RWPE1 (cell line): ENCODE measurements at regions not wholly inside any gene's neighbourhood (a gene's known extent, or its start where the extent isn't known, plus 50 kb on each side); places are given as distances from the start of the nearest gene placed in this dataset.

Experiments used
- CTCF ChIA-PET: fragments of 350-600 bp; sonication (Branson Sonifier 250); formaldehyde crosslinking; extraction: SDS; loops from one replicate; lab custom pipeline; 2021; lab: Yijun Ruan, JAX
- POLR2A ChIA-PET: fragments of 400-600 bp; formaldehyde crosslinking; extraction: SDS; loops from one replicate; lab custom pipeline; 2020; ENCODE audit warnings: antibody characterized with exemption; ENCODE audit not compliant: low non-redundant PET; lab: Yijun Ruan, JAX
- DNase-seq: peaks from one replicate; pipeline ENCODE4 v3.0.0; 2012; ENCODE audit warnings: low spot score
- H3K27ac ChIP-seq: fragments of 450-650 bp; 2 replicates; pipeline ENCODE4 v1.5.1; 2017
- CTCF ChIP-seq: fragments of 450-650 bp; conservative IDR thresholded peaks from 2 replicates; pipeline ENCODE4 v1.5.1; 2017; ENCODE audit warnings: low read depth, mild to moderate bottlenecking

DNA sequence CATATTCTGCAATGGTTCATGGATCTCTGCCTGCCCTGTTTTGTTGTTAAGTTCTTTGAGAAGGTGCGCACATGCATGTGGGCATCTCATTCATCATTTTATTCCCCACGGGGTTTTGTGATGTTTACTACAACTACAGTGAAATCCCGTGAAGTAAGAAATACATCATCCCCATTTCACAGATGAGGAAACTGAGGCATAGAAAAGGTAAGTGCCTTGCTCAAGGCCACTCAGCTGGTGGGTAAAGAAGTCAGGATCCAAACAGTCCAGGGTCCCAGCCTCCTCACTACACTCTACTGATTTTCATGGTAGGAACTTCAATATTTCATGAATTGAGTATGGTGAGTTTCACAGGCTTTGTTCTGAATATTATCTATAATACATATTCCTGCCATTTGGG is 72.6 kb downstream of the CYP26A1 start:
- TF ChIP-seq CTCF = no peak
- CTCF ChIA-PET = interaction anchor here (1.2 kb wide), 1 partner anchor 31 kb away, joined by 3 read pairs; no protein-coding TSS in a partner anchor
- POLR2A ChIA-PET = no interaction called here
- no peak overlapping the region for H3K27ac ChIP-seq
- no peak for DNase-seq

DNA sequence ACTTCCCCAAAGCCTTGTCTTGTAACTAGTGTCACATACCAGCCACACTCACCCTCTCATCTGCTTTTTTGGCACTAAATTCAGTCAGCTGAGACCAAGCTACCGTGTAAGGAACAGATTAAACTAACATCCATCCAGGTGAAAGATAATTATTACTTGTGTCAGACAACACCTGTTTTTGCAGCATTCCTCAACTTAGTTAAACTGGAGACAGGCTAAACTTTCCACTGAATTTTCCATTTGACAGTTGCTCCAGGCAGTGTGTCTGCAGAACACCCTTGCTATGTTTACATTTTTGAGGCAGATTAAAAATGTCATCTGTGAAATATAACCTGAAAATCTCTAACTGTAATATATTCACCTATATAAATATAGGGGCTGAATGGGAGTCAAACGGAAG is 73.6 kb downstream of the CYP26A1 start:
- ChIA-PET POLR2A (no interaction called here), CTCF (interaction anchor here (1.5 kb wide), 1 partner anchor 9 kb away, joined by 5 read pairs; no protein-coding TSS in a partner anchor)
- DNase-seq = no peak
- TF ChIP-seq CTCF = no peak
- H3K27ac ChIP-seq = no peak overlapping the region

GRCh38 chr10:93148476-93148875 is 74.8 kb downstream of the CYP26A1 start:
- no peak overlapping the region for H3K27ac ChIP-seq
- CTCF ChIA-PET = interaction anchor here (1.5 kb wide), 1 partner anchor 10 kb away, joined by 5 read pairs; no protein-coding TSS in a partner anchor
- no peak for TF ChIP-seq CTCF
- POLR2A ChIA-PET = no interaction called here
- DNase-seq = no peak

DNA sequence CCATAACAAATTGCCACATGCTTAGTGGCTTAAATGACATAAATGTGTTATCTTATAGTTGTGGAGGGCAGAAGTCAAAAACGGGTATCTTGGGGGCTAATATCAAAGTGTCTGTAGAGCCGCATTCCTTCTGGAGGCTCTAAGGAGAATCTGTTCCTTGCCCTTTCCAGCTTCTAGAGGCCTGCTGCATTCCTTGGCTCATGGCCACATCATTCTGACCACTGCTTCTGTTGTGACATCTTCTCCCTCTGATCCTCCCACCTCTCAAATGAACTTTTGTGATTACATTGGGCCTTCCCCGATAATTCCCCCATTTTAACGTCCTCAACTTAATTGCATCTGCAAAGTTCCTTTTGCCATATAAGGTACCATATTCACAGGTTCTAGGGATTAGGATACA is 76.1 kb downstream of the CYP26A1 start:
- ChIA-PET CTCF (no interaction called here), POLR2A (no interaction called here)
- DNase-seq = no peak
- no peak for TF ChIP-seq CTCF
- no peak overlapping the region for H3K27ac ChIP-seq

- no peak overlapping the region; the same call in 1 of the 2 replicates for H3K27ac ChIP-seq
- ChIA-PET CTCF (no interaction called here), POLR2A (no interaction called here)
- peak; percentile 80 for DNase-seq
- TF ChIP-seq CTCF = no peak
Observed at GRCh38 chr10:93150289-93150688, 76.6 kb downstream of the CYP26A1 start.

DNA sequence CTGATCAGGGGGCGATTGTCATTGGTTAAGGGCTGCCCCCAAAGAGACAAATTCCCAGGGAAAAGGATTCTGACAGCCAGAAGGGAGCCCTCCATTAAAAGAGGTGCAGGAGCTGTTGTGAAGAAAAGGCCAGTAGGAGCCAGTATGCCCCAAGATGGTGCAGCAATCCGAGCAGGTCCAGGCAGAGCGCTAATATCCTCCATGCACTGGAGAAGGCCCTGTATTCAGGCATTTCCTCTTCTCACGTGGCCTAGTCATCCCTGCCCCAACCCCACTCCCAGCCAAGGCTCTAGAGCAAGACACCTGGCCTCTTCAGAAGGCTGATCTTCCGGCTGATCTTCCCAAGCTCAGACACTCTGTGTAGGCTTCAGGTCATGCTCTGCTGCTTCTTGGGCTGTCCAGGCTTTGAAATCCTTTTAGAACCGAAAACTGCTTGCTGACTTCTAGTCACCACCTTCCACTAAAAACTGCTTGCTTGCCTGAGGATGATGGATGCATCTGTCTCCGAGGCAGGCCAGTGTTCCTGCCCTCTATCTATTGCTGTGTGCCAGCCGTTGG is 77.4 kb downstream of the CYP26A1 start:
- ChIA-PET CTCF (no interaction called here), POLR2A (no interaction called here)
- TF ChIP-seq CTCF = no peak
- peak overlapping the region; percentile 36 for H3K27ac ChIP-seq
- no peak for DNase-seq
